Osteocyte (in vitro differentiated cells): ENCODE measurements at regions not wholly inside any gene's neighbourhood (a gene's known extent, or its start where the extent isn't known, plus 50 kb on each side); places are given as distances from the start of the nearest gene placed in this dataset.

Experiments
- DNase-seq: peaks from one replicate; pipeline ENCODE4 v3.0.0; 2021; ENCODE audit warnings: mixed read lengths; ENCODE audit not compliant: unreplicated experiment; ENCODE audit errors: extremely low spot score
- H3K27ac Mint-ChIP-seq: one replicate; pipeline ENCODE4 v1.8.0; 2021; ENCODE audit warnings: mild to moderate bottlenecking, mixed read lengths; ENCODE audit not compliant: unreplicated experiment
- H3K27me3 Mint-ChIP-seq: one replicate; pipeline ENCODE4 v1.8.0; 2021; ENCODE audit warnings: mixed read lengths; ENCODE audit not compliant: unreplicated experiment
- H3K36me3 Mint-ChIP-seq: one replicate; pipeline ENCODE4 v1.8.0; 2021; ENCODE audit warnings: mixed read lengths; ENCODE audit not compliant: unreplicated experiment
- H3K4me1 Mint-ChIP-seq: one replicate; pipeline ENCODE4 v1.8.0; 2021; ENCODE audit warnings: mixed read lengths; ENCODE audit not compliant: unreplicated experiment
- H3K4me3 Mint-ChIP-seq: one replicate; pipeline ENCODE4 v1.8.0; 2021; ENCODE audit warnings: mild to moderate bottlenecking, moderate library complexity, mixed read lengths; ENCODE audit not compliant: unreplicated experiment
- H3K9me3 Mint-ChIP-seq: one replicate; pipeline ENCODE4 v1.8.0; 2021; ENCODE audit warnings: mixed read lengths; ENCODE audit not compliant: unreplicated experiment
- TF ChIP-seq, protein P1 (sequence below): fragments of 200-600 bp; sonication (generic); IDR thresholded peaks from 2 replicates; pipeline ENCODE4 v1.5.0; 2021; ENCODE audit warnings: antibody characterized with exemption, mild to moderate bottlenecking, moderate library complexity

DNA sequence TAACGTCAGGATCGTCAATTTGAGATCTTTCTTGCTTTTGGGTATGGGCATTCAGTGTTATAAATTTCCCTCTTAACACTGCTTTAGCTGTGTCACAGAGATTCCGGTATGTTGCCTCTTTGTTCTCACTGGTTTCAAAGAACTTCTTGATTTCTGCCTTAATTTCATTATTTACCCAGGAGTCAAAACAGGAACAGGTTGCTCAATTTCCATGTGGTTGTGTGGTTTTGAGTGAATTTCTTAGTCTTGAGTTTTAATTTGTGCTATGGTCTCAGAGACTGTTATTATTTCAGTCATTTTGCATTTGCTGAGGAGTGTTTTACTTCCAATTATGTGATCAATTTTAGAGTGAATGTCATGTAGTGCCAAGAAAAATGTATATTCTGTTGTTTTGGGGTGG, 153.1 kb downstream of the PCDH17 start:
- H3K4me1 Mint-ChIP-seq = no peaks in the 10 kb centered on the region
- DNase-seq = no peak
- H3K4me3 Mint-ChIP-seq = no peak overlapping the region
- no peak overlapping the region for H3K27ac Mint-ChIP-seq
- no peaks in the 10 kb centered on the region for H3K27me3 Mint-ChIP-seq
- H3K36me3 Mint-ChIP-seq = no peaks in the 10 kb centered on the region
- TF ChIP-seq, protein P1, sequence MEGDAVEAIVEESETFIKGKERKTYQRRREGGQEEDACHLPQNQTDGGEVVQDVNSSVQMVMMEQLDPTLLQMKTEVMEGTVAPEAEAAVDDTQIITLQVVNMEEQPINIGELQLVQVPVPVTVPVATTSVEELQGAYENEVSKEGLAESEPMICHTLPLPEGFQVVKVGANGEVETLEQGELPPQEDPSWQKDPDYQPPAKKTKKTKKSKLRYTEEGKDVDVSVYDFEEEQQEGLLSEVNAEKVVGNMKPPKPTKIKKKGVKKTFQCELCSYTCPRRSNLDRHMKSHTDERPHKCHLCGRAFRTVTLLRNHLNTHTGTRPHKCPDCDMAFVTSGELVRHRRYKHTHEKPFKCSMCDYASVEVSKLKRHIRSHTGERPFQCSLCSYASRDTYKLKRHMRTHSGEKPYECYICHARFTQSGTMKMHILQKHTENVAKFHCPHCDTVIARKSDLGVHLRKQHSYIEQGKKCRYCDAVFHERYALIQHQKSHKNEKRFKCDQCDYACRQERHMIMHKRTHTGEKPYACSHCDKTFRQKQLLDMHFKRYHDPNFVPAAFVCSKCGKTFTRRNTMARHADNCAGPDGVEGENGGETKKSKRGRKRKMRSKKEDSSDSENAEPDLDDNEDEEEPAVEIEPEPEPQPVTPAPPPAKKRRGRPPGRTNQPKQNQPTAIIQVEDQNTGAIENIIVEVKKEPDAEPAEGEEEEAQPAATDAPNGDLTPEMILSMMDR = no peak
- H3K9me3 Mint-ChIP-seq = peaks cover 11% of the 10 kb centered on the region

- TF ChIP-seq, protein P1 = no peak
- Mint-ChIP-seq H3K27me3 (no peaks in the 10 kb centered on the region), H3K27ac (no peak overlapping the region), H3K4me3 (no peak overlapping the region), H3K36me3 (no peaks in the 10 kb centered on the region), H3K4me1 (no peaks in the 10 kb centered on the region), H3K9me3 (peaks cover 11% of the 10 kb centered on the region)
- no peak for DNase-seq
These were observed 155.7 kb downstream of the PCDH17 start for GRCh38 chr13:57787058-57787791.

DNA sequence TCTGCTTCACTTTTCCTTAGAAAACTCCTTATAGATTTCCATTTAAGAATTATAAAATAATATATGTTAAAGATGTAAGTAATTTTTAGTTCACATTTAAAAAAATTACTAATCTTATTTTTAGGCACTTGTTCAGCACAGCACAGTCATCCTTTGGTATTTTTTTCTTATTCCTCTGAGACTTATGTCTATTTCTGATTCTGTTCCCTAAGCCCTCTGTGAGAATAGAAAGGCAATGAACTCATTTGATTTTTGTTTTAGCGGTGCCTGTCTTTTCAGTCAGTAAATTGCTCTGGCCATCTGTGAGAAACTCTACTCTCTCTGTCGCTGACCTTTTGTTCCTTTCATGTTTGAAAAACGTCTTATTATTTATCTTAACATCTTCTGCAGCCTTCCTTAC, 168.1 kb downstream of the PCDH17 start:
- no peak for DNase-seq

DNA sequence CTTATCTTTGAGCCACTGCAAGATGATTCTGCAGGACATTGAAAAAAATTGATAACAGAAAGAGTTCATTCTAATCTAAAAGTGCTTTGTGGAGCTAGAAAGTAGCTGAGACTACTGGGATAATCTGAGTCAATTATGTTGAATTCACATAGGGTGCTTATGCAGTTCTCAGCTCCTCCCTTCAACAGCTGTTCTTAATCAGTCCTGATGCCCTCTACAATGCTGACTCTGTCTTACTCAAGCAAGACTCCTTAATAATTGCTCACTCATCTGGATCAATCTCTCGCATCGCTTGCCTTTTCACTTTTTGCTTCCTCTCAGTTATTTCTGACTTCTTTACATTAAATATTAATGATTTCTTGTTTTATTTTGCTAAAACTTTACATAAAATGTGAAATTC, 182.1 kb downstream of the PCDH17 start:
- Mint-ChIP-seq H3K36me3 (no peaks in the 10 kb centered on the region), H3K4me3 (no peak overlapping the region), H3K4me1 (no peaks in the 10 kb centered on the region), H3K27me3 (no peaks in the 10 kb centered on the region), H3K9me3 (no peaks in the 10 kb centered on the region), H3K27ac (no peak overlapping the region)
- no peak for DNase-seq
- TF ChIP-seq, protein P1 = no peak

More for the DNA sequence above, 168.1 kb downstream of the PCDH17 start:
- Mint-ChIP-seq H3K4me3 (no peak overlapping the region), H3K9me3 (no peaks in the 10 kb centered on the region), H3K36me3 (no peaks in the 10 kb centered on the region), H3K27me3 (no peaks in the 10 kb centered on the region), H3K27ac (no peak overlapping the region), H3K4me1 (peaks cover 3% of the 10 kb centered on the region)
- TF ChIP-seq, protein P1 = no peak

DNA sequence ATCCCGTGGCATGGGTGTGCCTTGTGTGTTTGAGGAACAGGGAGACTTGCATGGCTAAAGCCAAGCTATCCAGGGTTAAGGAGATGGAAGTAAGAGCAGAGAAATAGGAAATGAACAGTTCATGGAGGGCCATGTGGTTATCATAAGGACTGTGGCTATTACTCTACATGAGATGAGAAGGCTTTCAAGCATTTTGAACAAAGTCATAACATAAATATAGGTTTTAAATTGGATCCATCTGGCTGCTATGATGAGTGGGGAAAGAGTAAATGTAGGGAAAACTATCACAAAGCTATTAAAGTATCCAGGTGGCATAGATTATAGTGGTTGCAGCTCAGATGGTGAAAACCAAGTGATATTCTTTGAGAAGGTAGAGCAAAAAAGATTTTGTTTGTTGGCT, 184.1 kb downstream of the PCDH17 start:
- no peak overlapping the region for H3K4me3 Mint-ChIP-seq
- TF ChIP-seq, protein P1 = no peak
- H3K4me1 Mint-ChIP-seq = no peaks in the 10 kb centered on the region

More for the DNA sequence above, 184.1 kb downstream of the PCDH17 start:
- no peak for DNase-seq
- Mint-ChIP-seq H3K9me3 (no peaks in the 10 kb centered on the region), H3K27ac (no peak overlapping the region), H3K27me3 (no peaks in the 10 kb centered on the region), H3K36me3 (no peaks in the 10 kb centered on the region)
